K562 (cell line): ENCODE measurements at regions not wholly inside any gene's neighbourhood (a gene's known extent, or its start where the extent isn't known, plus 50 kb on each side); places are given as distances from the start of the nearest gene placed in this dataset.
A peak's percentile ranks its signal among the peaks of the same experiment; 100 is the strongest.

Experiments
- ATAC-seq: fragments of 200-7000 bp; cut with Tn5 transposase; 3 replicates; pipeline ENCODE4 v1.9.1; 2020; ENCODE audit warnings: moderate library complexity
- BruUV-seq: library from RNA; stranded (reverse); fragments of 400-500 nt; replicated peaks from 2 replicates; lab custom pipeline; 2021; lab: Mats Ljungman, UMichigan
- CTCF ChIA-PET: fragments of 300-600 bp; formaldehyde crosslinking; extraction: SDS; loops from one replicate; lab custom pipeline; 2021; ENCODE audit warnings: low intra/inter-chr PET ratio; lab: Yijun Ruan, JAX
- POLR2A ChIA-PET: fragments of 300-600, 350-650 bp; sonication (Branson Sonifier 250); formaldehyde crosslinking; extraction: SDS; loops from one replicate; lab custom pipeline; 2021; ENCODE audit warnings: antibody characterized with exemption, inconsistent platforms; lab: Yijun Ruan, JAX
- DNase-seq, 4 experiments: peaks; one replicate each; pipeline versions ENCODE4 v3.0.0 to v3.0.0-alpha.2; 2011 to 2018; ENCODE audit warnings: low spot score in 3 of 4, mixed read lengths in 3 of 4; ENCODE audit errors: extremely low read depth in 1 of 4
- FAIRE-seq: peaks from 2 replicates; lab custom pipeline; 2011; peaks lifted over from hg19 to GRCh38; lab: Jason Lieb, UNC
- H2AFZ ChIP-seq: 2 replicates; pipeline ENCODE4 v1.6.0; 2011; ENCODE audit warnings: low read depth, low read length, control low read depth, inconsistent platforms
- H3K27ac ChIP-seq: fragments of 200-600 bp; 3 replicates; pipeline ENCODE4 v1.8.0; 2011; ENCODE audit warnings: low read depth, mild to moderate bottlenecking, control low read depth, inconsistent platforms, low read length, moderate library complexity, mixed read lengths; ENCODE audit errors: extremely low read depth
- H3K27me3 ChIP-seq, 2 experiments: fragments of 300-600 bp in 1 of 2; 2 replicates in 1 of 2; 3 replicates in 1 of 2; pipeline versions ENCODE4 v1.6.0 to v1.8.0; 2011; ENCODE audit warnings: inconsistent platforms in 2 of 2, low read length in 2 of 2, mild to moderate bottlenecking in 1 of 2, mixed read lengths in 1 of 2, moderate library complexity in 1 of 2; ENCODE audit not compliant: control insufficient read depth in 2 of 2, insufficient read depth in 2 of 2
- H3K36me3 ChIP-seq: fragments of 300-600 bp; 3 replicates; pipeline ENCODE4 v1.8.0; 2011; ENCODE audit warnings: mild to moderate bottlenecking, low read length, inconsistent platforms; ENCODE audit not compliant: control insufficient read depth, insufficient read depth
- H3K4me1 ChIP-seq, 2 experiments: fragments of 200-600 bp in 1 of 2; replicated peaks in 1 of 2; 2 replicates in 1 of 2; 3 replicates in 1 of 2; pipeline versions ENCODE4 v1.5.1 to v1.8.0; 2011; ENCODE audit warnings: inconsistent platforms in 2 of 2, low read length in 2 of 2, mild to moderate bottlenecking in 1 of 2, mixed read lengths in 1 of 2, moderate library complexity in 1 of 2; ENCODE audit not compliant: control insufficient read depth in 2 of 2, insufficient read depth in 2 of 2
- H3K4me2 ChIP-seq: 2 replicates; pipeline ENCODE4 v1.6.1; 2011; ENCODE audit warnings: low read length, control low read depth, inconsistent platforms, mixed read lengths; ENCODE audit not compliant: insufficient read depth
- H3K4me3 ChIP-seq: fragments of 200-600 bp; sonication (generic), shearing (Covaris generic); 2 replicates; pipeline ENCODE4 v1.5.1; 2016; ENCODE audit warnings: control low read depth, inconsistent platforms
- H3K79me2 ChIP-seq: fragments of 200-600 bp; 3 replicates; pipeline ENCODE4 v1.8.0; 2011; ENCODE audit warnings: low read length, inconsistent platforms; ENCODE audit not compliant: control insufficient read depth, insufficient read depth
- H3K9ac ChIP-seq, 2 experiments: 2 replicates each; pipeline versions ENCODE4 v1.6.0 to v1.6.1; 2011; ENCODE audit warnings: low read depth in 2 of 2, low read length in 2 of 2, control low read depth in 1 of 2, inconsistent platforms in 1 of 2, mild to moderate bottlenecking in 1 of 2, mixed read lengths in 1 of 2; ENCODE audit not compliant: insufficient read depth in 1 of 2
- H3K9me1 ChIP-seq: one replicate; pipeline ENCODE4 v1.6.0; 2011; ENCODE audit warnings: inconsistent platforms, mild to moderate bottlenecking, low read length, moderate library complexity; ENCODE audit not compliant: control insufficient read depth, insufficient read depth
- H3K9me3 ChIP-seq: replicated peaks from 2 replicates; pipeline ENCODE4 v1.5.1; 2011; ENCODE audit warnings: low read depth, low read length, inconsistent platforms; ENCODE audit not compliant: control insufficient read depth, insufficient read depth
- H4K20me1 ChIP-seq: replicated peaks from 2 replicates; pipeline ENCODE4 v1.6.1; 2011; ENCODE audit warnings: low read length, inconsistent platforms, mixed read lengths; ENCODE audit not compliant: control insufficient read depth, insufficient read depth
- MIER1 ChIP-seq: fragments of 450-650 bp; IDR thresholded peaks from 2 replicates; pipeline ENCODE4 v1.6.1; 2016; ENCODE audit warnings: antibody characterized with exemption, mild to moderate bottlenecking, low read depth
- WGBS: fragments of 100-300 bp; shearing (Covaris generic); methylation state at CpG from one replicate; pipeline ENCODE4 v1.1.6; 2016; ENCODE audit warnings: low coverage, mixed read lengths; ENCODE audit not compliant: insufficient coverage; ENCODE audit errors: missing lambda C conversion rate; 5-methylcytosine and 5-hydroxymethylcytosine counted together
- in situ Hi-C: fragments of 300-500 bp; cut with MboI; formaldehyde crosslinking; loops from 4 replicates; pipeline ENCODE4 v1.15.0; 2018; ENCODE audit warnings: inconsistent platforms, mixed read lengths
- intact Hi-C: fragments of 100-400 bp; cut with micrococcal nuclease; formaldehyde crosslinking; loops from 2 replicates; pipeline ENCODE4 v1.14.2; 2022
- TF ChIP-seq, protein P1 (sequence below), 2 experiments: fragments of 450-650 bp; formaldehyde crosslinking in 1 of 2; IDR thresholded peaks; 2 replicates each; pipeline versions ENCODE4 v1.4.0 to v1.6.1; 2014 to 2020; ENCODE audit warnings: mild to moderate bottlenecking in 2 of 2, borderline replicate concordance in 1 of 2, low read depth in 1 of 2

GRCh38 chr1:29912425-29912824 lies 676.1 kb downstream of the PTPRU start (continued):
- TF ChIP-seq, protein P1, sequence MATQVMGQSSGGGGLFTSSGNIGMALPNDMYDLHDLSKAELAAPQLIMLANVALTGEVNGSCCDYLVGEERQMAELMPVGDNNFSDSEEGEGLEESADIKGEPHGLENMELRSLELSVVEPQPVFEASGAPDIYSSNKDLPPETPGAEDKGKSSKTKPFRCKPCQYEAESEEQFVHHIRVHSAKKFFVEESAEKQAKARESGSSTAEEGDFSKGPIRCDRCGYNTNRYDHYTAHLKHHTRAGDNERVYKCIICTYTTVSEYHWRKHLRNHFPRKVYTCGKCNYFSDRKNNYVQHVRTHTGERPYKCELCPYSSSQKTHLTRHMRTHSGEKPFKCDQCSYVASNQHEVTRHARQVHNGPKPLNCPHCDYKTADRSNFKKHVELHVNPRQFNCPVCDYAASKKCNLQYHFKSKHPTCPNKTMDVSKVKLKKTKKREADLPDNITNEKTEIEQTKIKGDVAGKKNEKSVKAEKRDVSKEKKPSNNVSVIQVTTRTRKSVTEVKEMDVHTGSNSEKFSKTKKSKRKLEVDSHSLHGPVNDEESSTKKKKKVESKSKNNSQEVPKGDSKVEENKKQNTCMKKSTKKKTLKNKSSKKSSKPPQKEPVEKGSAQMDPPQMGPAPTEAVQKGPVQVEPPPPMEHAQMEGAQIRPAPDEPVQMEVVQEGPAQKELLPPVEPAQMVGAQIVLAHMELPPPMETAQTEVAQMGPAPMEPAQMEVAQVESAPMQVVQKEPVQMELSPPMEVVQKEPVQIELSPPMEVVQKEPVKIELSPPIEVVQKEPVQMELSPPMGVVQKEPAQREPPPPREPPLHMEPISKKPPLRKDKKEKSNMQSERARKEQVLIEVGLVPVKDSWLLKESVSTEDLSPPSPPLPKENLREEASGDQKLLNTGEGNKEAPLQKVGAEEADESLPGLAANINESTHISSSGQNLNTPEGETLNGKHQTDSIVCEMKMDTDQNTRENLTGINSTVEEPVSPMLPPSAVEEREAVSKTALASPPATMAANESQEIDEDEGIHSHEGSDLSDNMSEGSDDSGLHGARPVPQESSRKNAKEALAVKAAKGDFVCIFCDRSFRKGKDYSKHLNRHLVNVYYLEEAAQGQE (IDR thresholded peaks at IDR 0.05; ENCODE audit: borderline replicate concordance), result peak; percentile 42; the same call in 1 of the 2 replicates
- TF ChIP-seq, protein P1 (CRISPR knock-in tag; IDR thresholded peaks at IDR 0.05; ENCODE audit: low read depth), result no peak

GRCh38 chr1:29909962-29910361 lies 673.6 kb downstream of the PTPRU start:
- WGBS, result 6% methylated on average over 5 of the region's 7 CpGs
- Histone ChIP-seq H2AFZ (no peak overlapping the region), H3K4me1 (no peaks in the 10 kb centered on the region), H3K79me2 (no peaks in the 10 kb centered on the region), H3K27ac (no peak overlapping the region), H3K9ac (no peak overlapping the region), H3K9me1 (no peaks in the 10 kb centered on the region), H3K27me3 (peaks cover 6 to 30% of the 10 kb centered on the region in 2 experiments; a peak in 3 of 5 replicates), H3K36me3 (no peaks in the 10 kb centered on the region), H3K4me2 (no peak overlapping the region), H3K4me3 (no peak overlapping the region), H4K20me1 (0 out of 2 replicates have a peak, but pooled peaks cover 5% of the 10 kb centered on the region), H3K9me3 (no peaks in the 10 kb centered on the region)
- POLR2A ChIA-PET, result no interaction called here
- DNase-seq (no peak), FAIRE-seq (no peak), ATAC-seq (no peak)
- TF ChIP-seq MIER1, result no peak
- intact Hi-C loops, result no loop called here
- CTCF ChIA-PET, result no interaction called here
- no TSS peak for BruUV-seq
- in situ Hi-C loops, result no loop called here
